A673 (cell line): ENCODE measurements at regions not wholly inside any gene's neighbourhood (a gene's known extent, or its start where the extent isn't known, plus 50 kb on each side); places are given as distances from the start of the nearest gene placed in this dataset.

ENCODE experiments used
- BruUV-seq: library from RNA; stranded (reverse); fragments of 400-500 nt; replicated peaks from 2 replicates; lab custom pipeline; 2021; lab: Mats Ljungman, UMichigan
- CTCF ChIA-PET: fragments of 300-600 bp; sonication (Branson Sonifier 250); formaldehyde crosslinking; loops from one replicate; lab custom pipeline; 2022; ENCODE audit warnings: antibody characterized with exemption; lab: Charles Lee
- POLR2A ChIA-PET: fragments of 300-600 bp; sonication (Branson Sonifier 250); formaldehyde crosslinking; loops from one replicate; lab custom pipeline; 2022; ENCODE audit warnings: antibody characterized with exemption; ENCODE audit not compliant: low non-redundant PET; lab: Charles Lee
- DNase-seq: peaks from one replicate; pipeline ENCODE4 v3.0.0-alpha.2; 2015; ENCODE audit warnings: low spot score
- H3K27ac ChIP-seq: fragments of 200-600 bp; sonication (generic); 2 replicates; pipeline ENCODE4 v1.5.1; 2016; ENCODE audit warnings: mixed run types, low read depth, mild to moderate bottlenecking, mixed read lengths, antibody characterized with exemption, low read length; ENCODE audit not compliant: poor library complexity, severe bottlenecking
- H3K27me3 ChIP-seq: fragments of 200-600 bp; sonication (generic); replicated peaks from 2 replicates; pipeline ENCODE4 v1.6.1; 2017; ENCODE audit warnings: mixed run types, low read depth, mild to moderate bottlenecking, mixed read lengths, antibody characterized with exemption, low read length; ENCODE audit not compliant: insufficient read depth, poor library complexity
- H3K36me3 ChIP-seq: fragments of 200-600 bp; sonication (generic); 2 replicates; pipeline ENCODE4 v1.6.1; 2016; ENCODE audit warnings: mixed run types, mild to moderate bottlenecking, mixed read lengths, antibody characterized with exemption, low read length; ENCODE audit not compliant: insufficient read depth, poor library complexity, severe bottlenecking
- H3K4me1 ChIP-seq: fragments of 200-600 bp; sonication (generic); 2 replicates; pipeline ENCODE4 v1.6.1; 2017; ENCODE audit warnings: mixed run types, mild to moderate bottlenecking, mixed read lengths, antibody characterized with exemption, low read length; ENCODE audit not compliant: insufficient read depth, poor library complexity, severe bottlenecking
- H3K4me3 ChIP-seq: fragments of 200-600 bp; sonication (generic); 2 replicates; pipeline ENCODE4 v1.5.1; 2016; ENCODE audit warnings: low read depth, mixed run types, mild to moderate bottlenecking, mixed read lengths, low read length; ENCODE audit not compliant: poor library complexity, severe bottlenecking
- H3K9me3 ChIP-seq: fragments of 200-600 bp; sonication (generic); 2 replicates; pipeline ENCODE4 v1.6.1; 2016; ENCODE audit warnings: mixed run types, low read depth, mild to moderate bottlenecking, mixed read lengths, antibody characterized with exemption, low read length; ENCODE audit not compliant: poor library complexity, severe bottlenecking
- EZH2 ChIP-seq: fragments of 200-600 bp; sonication (generic); IDR thresholded peaks from 2 replicates; pipeline ENCODE4 v1.6.1; 2017; ENCODE audit warnings: borderline replicate concordance, low read depth, mild to moderate bottlenecking, mixed read lengths, antibody characterized with exemption, low read length; ENCODE audit not compliant: poor library complexity, severe bottlenecking
- intact Hi-C: fragments of 100-400 bp; cut with micrococcal nuclease; formaldehyde crosslinking; loops from one replicate; pipeline ENCODE4 v1.10.0; 2022; ENCODE audit not compliant: unreplicated experiment
- TF ChIP-seq, protein P1 (sequence below): fragments of 300-800, 200-600 bp; sonication (generic); conservative IDR thresholded peaks from 2 replicates; pipeline ENCODE4 v1.5.1; 2017; ENCODE audit warnings: low read depth, mild to moderate bottlenecking, antibody characterized with exemption, low read length, moderate library complexity, mixed read lengths

DNA sequence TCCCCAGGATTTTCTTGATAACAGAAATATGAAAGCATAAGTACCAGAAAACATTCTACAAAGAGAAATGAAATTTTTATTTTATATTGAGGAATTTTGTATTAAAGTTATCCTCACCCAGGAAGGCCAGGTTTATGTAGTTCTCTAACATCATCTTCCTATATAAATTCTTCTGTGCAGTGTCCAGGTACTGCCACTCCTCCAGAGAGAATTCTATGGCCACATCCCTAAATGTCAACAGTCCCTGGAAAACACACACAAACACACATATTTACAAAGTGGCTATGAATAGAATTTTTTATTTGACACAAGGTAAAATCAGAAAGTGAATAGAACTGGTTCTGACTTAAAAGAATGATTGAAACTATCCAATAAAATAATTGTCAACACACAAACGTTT is 110.5 kb upstream of the ZNF91 start:
- no TSS peak for BruUV-seq
- Histone ChIP-seq H3K36me3 (no peaks in the 10 kb centered on the region), H3K9me3 (peaks cover 35% of the 10 kb centered on the region), H3K27ac (no peak overlapping the region), H3K4me3 (no peak overlapping the region), H3K4me1 (no peaks in the 10 kb centered on the region), H3K27me3 (no peaks in the 10 kb centered on the region)
- TF ChIP-seq, protein P1, sequence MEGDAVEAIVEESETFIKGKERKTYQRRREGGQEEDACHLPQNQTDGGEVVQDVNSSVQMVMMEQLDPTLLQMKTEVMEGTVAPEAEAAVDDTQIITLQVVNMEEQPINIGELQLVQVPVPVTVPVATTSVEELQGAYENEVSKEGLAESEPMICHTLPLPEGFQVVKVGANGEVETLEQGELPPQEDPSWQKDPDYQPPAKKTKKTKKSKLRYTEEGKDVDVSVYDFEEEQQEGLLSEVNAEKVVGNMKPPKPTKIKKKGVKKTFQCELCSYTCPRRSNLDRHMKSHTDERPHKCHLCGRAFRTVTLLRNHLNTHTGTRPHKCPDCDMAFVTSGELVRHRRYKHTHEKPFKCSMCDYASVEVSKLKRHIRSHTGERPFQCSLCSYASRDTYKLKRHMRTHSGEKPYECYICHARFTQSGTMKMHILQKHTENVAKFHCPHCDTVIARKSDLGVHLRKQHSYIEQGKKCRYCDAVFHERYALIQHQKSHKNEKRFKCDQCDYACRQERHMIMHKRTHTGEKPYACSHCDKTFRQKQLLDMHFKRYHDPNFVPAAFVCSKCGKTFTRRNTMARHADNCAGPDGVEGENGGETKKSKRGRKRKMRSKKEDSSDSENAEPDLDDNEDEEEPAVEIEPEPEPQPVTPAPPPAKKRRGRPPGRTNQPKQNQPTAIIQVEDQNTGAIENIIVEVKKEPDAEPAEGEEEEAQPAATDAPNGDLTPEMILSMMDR = no peak
- no peak for TF ChIP-seq EZH2
- CTCF ChIA-PET = no interaction called here
- no peak for DNase-seq
- POLR2A ChIA-PET = no interaction called here
- intact Hi-C loops = no loop called here

DNA sequence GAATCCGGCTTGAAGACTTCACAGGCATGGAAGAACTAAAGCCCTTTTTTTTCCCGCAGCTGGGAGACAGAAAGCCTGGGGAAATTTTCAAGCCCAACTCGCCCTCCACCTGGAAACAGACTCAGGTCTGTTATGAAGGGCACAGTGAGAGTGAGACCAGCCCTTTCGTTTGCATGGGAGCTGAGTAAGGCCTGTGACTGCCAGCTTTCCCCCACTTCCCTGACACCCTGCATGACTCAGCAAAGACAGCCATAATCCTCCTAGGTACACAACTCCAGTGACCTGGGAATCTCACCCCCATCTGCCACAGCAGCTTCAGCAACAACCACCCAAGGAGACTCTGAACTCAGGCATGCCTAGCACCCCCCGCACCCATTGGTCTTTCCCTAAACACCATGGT is 87.6 kb upstream of the ZNF91 start:
- CTCF ChIA-PET = no interaction called here
- intact Hi-C loops = no loop called here
- no peak for TF ChIP-seq EZH2
- TF ChIP-seq, protein P1 = no peak
- Histone ChIP-seq H3K9me3 (peaks cover 62% of the 10 kb centered on the region), H3K36me3 (no peaks in the 10 kb centered on the region), H3K4me3 (no peak overlapping the region), H3K4me1 (no peaks in the 10 kb centered on the region), H3K27me3 (no peaks in the 10 kb centered on the region), H3K27ac (no peak overlapping the region)
- BruUV-seq = no TSS peak
- no peak for DNase-seq
- POLR2A ChIA-PET = no interaction called here

DNA sequence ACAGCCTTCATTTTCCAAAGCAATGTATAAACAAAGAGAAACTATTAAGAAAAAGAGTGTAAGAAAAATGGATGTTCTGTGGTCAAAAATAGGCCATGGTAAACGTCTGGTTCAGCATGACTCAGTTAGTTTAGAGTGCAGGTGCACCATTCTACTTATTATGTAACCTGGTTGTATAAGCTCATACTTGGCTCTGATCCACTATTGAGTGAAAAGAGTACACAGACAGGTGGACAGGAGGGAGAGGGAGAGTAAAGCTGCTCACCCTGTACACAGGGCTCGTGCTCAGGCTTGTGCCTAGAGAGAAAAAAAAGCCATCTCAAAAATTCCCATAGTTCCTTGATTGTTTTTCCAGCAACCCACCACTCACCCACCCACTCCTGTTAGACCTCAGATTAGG is 85.8 kb upstream of the ZNF91 start:
- BruUV-seq = no TSS peak
- ChIA-PET POLR2A (no interaction called here), CTCF (no interaction called here)
- Histone ChIP-seq H3K4me3 (no peak overlapping the region), H3K9me3 (peaks cover 69% of the 10 kb centered on the region), H3K4me1 (no peaks in the 10 kb centered on the region), H3K36me3 (no peaks in the 10 kb centered on the region), H3K27me3 (no peaks in the 10 kb centered on the region), H3K27ac (no peak overlapping the region)
- DNase-seq = no peak
- intact Hi-C loops = no loop called here
- TF ChIP-seq, protein P1 = no peak
- TF ChIP-seq EZH2 = no peak
